ENCODE measurements at regions not wholly inside any gene's neighbourhood (a gene's known extent, or its start where the extent isn't known, plus 50 kb on each side); places are given as distances from the start of the nearest gene placed in this dataset.

GRCh38 chr21:35412231-35412630 lies 363.1 kb upstream of the RUNX1 start:
- TF ChIP-seq CTCF (IDR thresholded peaks at IDR 0.05) = no peak
- no peak overlapping the region for H3K27ac ChIP-seq

GRCh38 chr21:35411434-35411833 lies 362.3 kb upstream of the RUNX1 start:
- Histone ChIP-seq H3K27ac (no peak overlapping the region), H3K4me3 (no peak overlapping the region)
- no peak for DNase-seq (ENCODE audit: low spot score)
- TF ChIP-seq CTCF (IDR thresholded peaks at IDR 0.05) = no peak

More at GRCh38 chr21:35412231-35412630, 363.1 kb upstream of the RUNX1 start:
- DNase-seq (ENCODE audit: low spot score) = no peak
- H3K4me3 ChIP-seq = no peak overlapping the region

- TF ChIP-seq CTCF (IDR thresholded peaks at IDR 0.05) = no peak
- no peak overlapping the region for H3K4me3 ChIP-seq
- no peak for DNase-seq (ENCODE audit: low spot score)
- no peak overlapping the region for H3K27ac ChIP-seq
Measured at GRCh38 chr21:35410656-35411055, 361.6 kb upstream of the RUNX1 start.

GRCh38 chr21:35410123-35410522 lies 361.0 kb upstream of the RUNX1 start:
- no peak for TF ChIP-seq CTCF (IDR thresholded peaks at IDR 0.05)
- DNase-seq (ENCODE audit: low spot score) = no peak

GRCh38 chr21:35408401-35408800 lies 359.3 kb upstream of the RUNX1 start:
- Histone ChIP-seq H3K4me3 (peak overlapping the region; percentile 29), H3K27ac (no peak overlapping the region)
- no peak for DNase-seq (ENCODE audit: low spot score)
- TF ChIP-seq CTCF (IDR thresholded peaks at IDR 0.05) = no peak

More at GRCh38 chr21:35410123-35410522, 361.0 kb upstream of the RUNX1 start:
- H3K27ac ChIP-seq = no peak overlapping the region
- no peak overlapping the region for H3K4me3 ChIP-seq

- no peak overlapping the region for H3K27ac ChIP-seq
- no peak for DNase-seq (ENCODE audit: low spot score)
- TF ChIP-seq CTCF (IDR thresholded peaks at IDR 0.05) = no peak
- H3K4me3 ChIP-seq = no peak overlapping the region
Measured at GRCh38 chr21:35406635-35407034, 357.5 kb upstream of the RUNX1 start.

GRCh38 chr21:35405981-35406380 lies 356.9 kb upstream of the RUNX1 start:
- no peak for DNase-seq (ENCODE audit: low spot score)
- Histone ChIP-seq H3K27ac (no peak overlapping the region), H3K4me3 (no peak overlapping the region)
- TF ChIP-seq CTCF (IDR thresholded peaks at IDR 0.05) = no peak
